Type B pancreatic cell (in vitro differentiated cells): ENCODE measurements at regions not wholly inside any gene's neighbourhood (a gene's known extent, or its start where the extent isn't known, plus 50 kb on each side); places are given as distances from the start of the nearest gene placed in this dataset.

Experiments used
- DNase-seq: peaks from one replicate; pipeline ENCODE4 v3.0.0; 2021; ENCODE audit warnings: mixed read lengths; ENCODE audit not compliant: unreplicated experiment; ENCODE audit errors: extremely low spot score
- H3K27ac Mint-ChIP-seq: 2 replicates; pipeline ENCODE4 v1.8.0; 2021; ENCODE audit warnings: mild to moderate bottlenecking, mixed read lengths
- H3K27me3 Mint-ChIP-seq: 2 replicates; pipeline ENCODE4 v1.8.0; 2021; ENCODE audit warnings: mixed read lengths
- H3K36me3 Mint-ChIP-seq: 2 replicates; pipeline ENCODE4 v1.8.0; 2021; ENCODE audit warnings: mixed read lengths
- H3K4me1 Mint-ChIP-seq: one replicate; pipeline ENCODE4 v1.8.0; 2021; ENCODE audit warnings: mixed read lengths; ENCODE audit not compliant: unreplicated experiment
- H3K4me3 Mint-ChIP-seq: 2 replicates; pipeline ENCODE4 v1.8.0; 2021; ENCODE audit warnings: mild to moderate bottlenecking, mixed read lengths
- H3K9me3 Mint-ChIP-seq: 2 replicates; pipeline ENCODE4 v1.8.0; 2021; ENCODE audit warnings: mixed read lengths
- TF ChIP-seq, protein P1 (sequence below): fragments of 200-600 bp; sonication (generic); conservative IDR thresholded peaks from 2 replicates; pipeline ENCODE4 v1.5.0; 2021; ENCODE audit warnings: antibody characterized with exemption, mild to moderate bottlenecking

DNA sequence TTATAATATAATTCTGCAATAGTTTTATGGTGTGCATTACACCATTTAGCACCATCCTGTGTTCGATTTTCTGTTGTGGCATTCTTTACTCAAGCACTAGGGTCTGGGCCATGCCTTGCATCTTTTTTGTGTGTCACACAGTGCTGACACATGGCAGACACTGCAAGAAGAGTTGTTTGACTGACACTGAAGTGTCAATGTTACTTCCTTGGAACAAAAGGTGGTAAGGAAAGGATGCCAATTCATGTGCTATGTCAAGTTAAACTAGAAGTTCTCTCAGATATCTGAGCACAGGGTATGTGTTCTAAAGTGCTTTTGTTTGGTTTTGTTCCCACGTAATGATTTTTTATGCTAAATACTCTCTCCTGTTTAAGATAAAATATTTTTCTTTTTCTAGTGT lies 102.5 kb upstream of the UNC13C start:
- Mint-ChIP-seq H3K27ac (no peak overlapping the region), H3K9me3 (no peaks in the 10 kb centered on the region), H3K36me3 (no peaks in the 10 kb centered on the region), H3K4me3 (no peak overlapping the region), H3K4me1 (no peaks in the 10 kb centered on the region), H3K27me3 (no peaks in the 10 kb centered on the region)
- no peak for DNase-seq
- TF ChIP-seq, protein P1, sequence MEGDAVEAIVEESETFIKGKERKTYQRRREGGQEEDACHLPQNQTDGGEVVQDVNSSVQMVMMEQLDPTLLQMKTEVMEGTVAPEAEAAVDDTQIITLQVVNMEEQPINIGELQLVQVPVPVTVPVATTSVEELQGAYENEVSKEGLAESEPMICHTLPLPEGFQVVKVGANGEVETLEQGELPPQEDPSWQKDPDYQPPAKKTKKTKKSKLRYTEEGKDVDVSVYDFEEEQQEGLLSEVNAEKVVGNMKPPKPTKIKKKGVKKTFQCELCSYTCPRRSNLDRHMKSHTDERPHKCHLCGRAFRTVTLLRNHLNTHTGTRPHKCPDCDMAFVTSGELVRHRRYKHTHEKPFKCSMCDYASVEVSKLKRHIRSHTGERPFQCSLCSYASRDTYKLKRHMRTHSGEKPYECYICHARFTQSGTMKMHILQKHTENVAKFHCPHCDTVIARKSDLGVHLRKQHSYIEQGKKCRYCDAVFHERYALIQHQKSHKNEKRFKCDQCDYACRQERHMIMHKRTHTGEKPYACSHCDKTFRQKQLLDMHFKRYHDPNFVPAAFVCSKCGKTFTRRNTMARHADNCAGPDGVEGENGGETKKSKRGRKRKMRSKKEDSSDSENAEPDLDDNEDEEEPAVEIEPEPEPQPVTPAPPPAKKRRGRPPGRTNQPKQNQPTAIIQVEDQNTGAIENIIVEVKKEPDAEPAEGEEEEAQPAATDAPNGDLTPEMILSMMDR, result no peak

DNA sequence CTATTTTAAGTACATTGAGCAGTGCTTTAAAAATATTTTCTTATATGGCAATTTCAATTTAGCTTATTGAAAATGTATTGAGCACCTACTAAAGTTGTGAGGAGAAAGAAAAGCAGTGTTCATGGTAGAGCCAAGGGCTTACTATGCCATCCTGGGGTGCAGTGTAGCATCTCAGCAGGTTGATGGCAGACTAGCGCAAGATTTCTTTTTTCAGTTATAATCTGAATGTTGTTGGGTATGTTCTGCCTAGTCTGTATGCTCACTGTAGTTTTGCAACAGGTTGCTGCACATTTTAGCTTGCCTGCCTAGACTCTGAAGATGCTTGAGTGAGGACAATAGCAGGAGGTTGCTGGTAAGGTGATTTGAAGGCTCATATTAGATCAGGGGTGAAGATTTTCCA lies 103.1 kb upstream of the UNC13C start:
- Mint-ChIP-seq H3K27me3 (no peaks in the 10 kb centered on the region), H3K36me3 (no peaks in the 10 kb centered on the region), H3K4me3 (no peak overlapping the region), H3K27ac (no peak overlapping the region), H3K9me3 (no peaks in the 10 kb centered on the region), H3K4me1 (no peaks in the 10 kb centered on the region)
- no peak for DNase-seq
- TF ChIP-seq, protein P1, result no peak

DNA sequence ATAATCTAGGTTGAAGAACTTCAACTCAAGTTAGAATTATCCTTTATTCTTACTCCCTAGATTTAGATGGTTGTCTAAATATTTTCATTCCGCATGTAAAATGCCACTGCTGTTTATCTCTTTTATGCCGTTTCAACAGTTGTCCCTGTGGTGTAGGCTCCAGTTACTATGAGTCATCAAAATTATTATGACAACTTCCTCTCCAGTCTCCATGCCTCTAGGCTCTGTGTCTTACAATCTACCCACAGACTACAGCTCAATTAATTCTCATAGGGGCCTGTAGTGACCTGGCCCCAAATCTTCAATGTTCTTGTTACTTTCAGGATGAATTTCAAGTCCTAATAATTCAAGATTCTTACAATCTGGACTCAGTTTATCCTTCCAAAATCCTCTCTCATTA lies 105.8 kb upstream of the UNC13C start:
- TF ChIP-seq, protein P1, result no peak
- Mint-ChIP-seq H3K4me3 (no peak overlapping the region), H3K9me3 (no peaks in the 10 kb centered on the region), H3K36me3 (no peaks in the 10 kb centered on the region), H3K4me1 (no peaks in the 10 kb centered on the region), H3K27me3 (no peaks in the 10 kb centered on the region), H3K27ac (no peak overlapping the region)
- DNase-seq, result no peak

DNA sequence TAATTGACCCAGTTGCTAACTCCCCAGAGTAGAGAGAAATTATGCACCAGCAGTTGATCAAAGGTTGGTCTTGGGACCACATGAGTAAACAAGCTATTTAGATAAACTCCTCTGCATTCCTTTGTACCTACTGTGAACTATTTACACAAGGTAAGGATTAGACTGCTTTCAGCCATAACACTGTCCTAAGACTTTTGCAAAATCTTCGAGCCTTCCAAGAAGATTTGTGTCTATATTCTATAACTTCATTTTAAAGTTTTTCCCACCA lies 108.5 kb upstream of the UNC13C start:
- H3K9me3 Mint-ChIP-seq, result no peaks in the 10 kb centered on the region
- H3K36me3 Mint-ChIP-seq, result no peaks in the 10 kb centered on the region
- TF ChIP-seq, protein P1, result no peak
- H3K27ac Mint-ChIP-seq, result no peak overlapping the region
- H3K4me3 Mint-ChIP-seq, result no peak overlapping the region
- DNase-seq, result no peak
- H3K4me1 Mint-ChIP-seq, result no peaks in the 10 kb centered on the region
- H3K27me3 Mint-ChIP-seq, result no peaks in the 10 kb centered on the region

DNA sequence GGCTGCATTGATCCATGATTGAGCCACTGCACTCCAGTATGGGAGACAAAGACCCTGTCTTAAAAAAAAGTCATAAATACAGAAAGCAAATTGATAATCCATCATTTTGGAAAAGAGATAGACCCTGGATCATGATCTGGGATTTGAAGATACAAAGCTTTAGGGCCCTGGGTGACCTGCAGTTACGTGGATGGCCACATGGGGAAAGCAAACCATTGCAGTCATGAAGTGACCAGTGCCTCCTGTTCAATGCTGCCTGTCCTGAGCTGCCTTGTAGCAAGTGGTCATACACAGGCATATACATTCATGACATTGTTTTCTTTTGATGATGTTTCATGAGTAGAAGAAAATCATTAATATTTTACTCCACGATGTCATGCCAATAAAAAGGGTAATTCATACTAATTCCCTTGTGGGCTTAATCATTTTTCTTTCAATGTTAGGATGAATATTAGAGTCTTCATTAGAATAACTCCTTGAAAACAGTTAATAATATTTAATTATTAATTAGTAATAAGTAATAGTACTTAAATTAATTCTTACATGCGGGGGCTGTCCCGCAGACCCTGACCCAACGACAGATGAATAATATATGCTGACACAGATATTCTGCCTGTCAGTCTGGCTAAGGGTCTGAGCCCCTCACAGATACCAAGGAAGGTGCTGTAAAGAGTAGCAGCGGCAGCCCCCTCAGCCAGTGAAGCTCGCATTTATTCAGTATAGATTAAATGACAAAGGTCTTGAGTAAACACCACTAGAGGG lies 109.0 kb upstream of the UNC13C start:
- TF ChIP-seq, protein P1, result peak; percentile 63
- H3K4me3 Mint-ChIP-seq, result no peak overlapping the region
- H3K4me1 Mint-ChIP-seq, result no peaks in the 10 kb centered on the region
- no peak overlapping the region for H3K27ac Mint-ChIP-seq
- DNase-seq, result no peak
- H3K27me3 Mint-ChIP-seq, result no peaks in the 10 kb centered on the region
- H3K9me3 Mint-ChIP-seq, result no peaks in the 10 kb centered on the region
- no peaks in the 10 kb centered on the region for H3K36me3 Mint-ChIP-seq

DNA sequence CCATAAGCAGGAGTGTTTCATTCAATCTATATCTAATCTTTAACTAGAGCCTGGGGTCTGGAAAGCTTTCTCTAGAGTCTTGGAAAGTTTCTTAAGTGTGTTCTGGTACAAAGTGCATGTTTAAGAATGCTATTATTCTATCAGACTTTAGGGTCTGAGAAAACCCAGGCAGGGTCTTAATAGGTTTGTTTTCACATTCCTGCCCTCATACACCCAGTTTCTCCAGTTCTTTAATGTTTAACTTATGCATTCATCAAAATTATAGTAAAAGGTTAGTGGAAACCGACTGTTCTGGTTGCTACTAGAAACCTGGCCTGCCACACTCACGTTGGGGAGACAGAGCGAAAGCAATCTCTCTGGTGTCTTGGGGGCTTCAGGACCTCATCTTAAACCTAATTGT lies 102.9 kb upstream of the WDR72 start:
- TF ChIP-seq, protein P1, result no peak
- Mint-ChIP-seq H3K4me1 (no peaks in the 10 kb centered on the region), H3K27ac (peak overlapping the region; percentile 65), H3K36me3 (no peaks in the 10 kb centered on the region), H3K4me3 (peak overlapping the region; percentile 0), H3K9me3 (peaks cover 6% of the 10 kb centered on the region), H3K27me3 (no peaks in the 10 kb centered on the region)
- DNase-seq, result no peak
